WERI-Rb-1 (cell line): ENCODE measurements at regions not wholly inside any gene's neighbourhood (a gene's known extent, or its start where the extent isn't known, plus 50 kb on each side); places are given as distances from the start of the nearest gene placed in this dataset.

Experiments
- DNase-seq: peaks from one replicate; pipeline ENCODE4 v3.0.0-alpha.2; 2020
- H3K27ac ChIP-seq: fragments of 250-450 bp; sonication (Bioruptor Pico); 2 replicates; pipeline ENCODE4 v1.5.1; 2020; ENCODE audit warnings: mild to moderate bottlenecking, moderate library complexity
- H3K27me3 ChIP-seq: fragments of 250-450 bp; sonication (Bioruptor Pico); 2 replicates; pipeline ENCODE4 v1.5.1; 2021; ENCODE audit warnings: mild to moderate bottlenecking, low read depth, moderate library complexity; ENCODE audit not compliant: insufficient read depth, severe bottlenecking
- H3K36me3 ChIP-seq: fragments of 250-450 bp; sonication (Bioruptor Pico); 2 replicates; pipeline ENCODE4 v1.5.1; 2020; ENCODE audit warnings: mild to moderate bottlenecking, moderate library complexity
- H3K4me3 ChIP-seq: 2 replicates; pipeline ENCODE4 v1.5.1; 2011; ENCODE audit warnings: low read depth, mild to moderate bottlenecking, control low read depth, low read length
- H3K9me3 ChIP-seq: fragments of 250-450 bp; sonication (Bioruptor Pico); 2 replicates; pipeline ENCODE4 v1.5.1; 2021; ENCODE audit warnings: mild to moderate bottlenecking, moderate library complexity; ENCODE audit not compliant: severe bottlenecking
- TF ChIP-seq, protein P1 (sequence below): IDR thresholded peaks from 2 replicates; pipeline ENCODE4 v1.5.1; 2011; ENCODE audit warnings: low read depth, mild to moderate bottlenecking, control low read depth, inconsistent platforms, low read length

DNA sequence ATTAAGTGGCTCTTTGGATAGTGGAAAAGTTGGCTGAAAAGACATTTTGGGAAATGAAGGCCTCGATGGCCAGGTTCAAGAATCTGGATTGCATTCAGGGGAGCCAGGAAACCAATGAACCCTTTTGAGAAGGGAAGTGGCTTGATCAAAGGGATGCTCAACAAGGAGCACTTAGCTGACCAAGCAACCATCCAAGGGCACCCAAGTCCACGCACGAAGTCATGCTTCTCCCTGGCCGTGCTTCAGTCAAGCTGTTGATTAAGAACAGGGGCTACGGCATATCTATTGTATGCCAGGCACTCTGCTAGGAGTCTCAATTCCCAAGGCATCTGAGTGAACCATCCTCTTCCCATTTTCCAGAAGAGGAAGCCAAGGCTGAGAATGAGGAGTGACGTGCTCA lies 185.8 kb upstream of the GLI2 start:
- H3K4me3 ChIP-seq, result no peak overlapping the region
- TF ChIP-seq, protein P1, sequence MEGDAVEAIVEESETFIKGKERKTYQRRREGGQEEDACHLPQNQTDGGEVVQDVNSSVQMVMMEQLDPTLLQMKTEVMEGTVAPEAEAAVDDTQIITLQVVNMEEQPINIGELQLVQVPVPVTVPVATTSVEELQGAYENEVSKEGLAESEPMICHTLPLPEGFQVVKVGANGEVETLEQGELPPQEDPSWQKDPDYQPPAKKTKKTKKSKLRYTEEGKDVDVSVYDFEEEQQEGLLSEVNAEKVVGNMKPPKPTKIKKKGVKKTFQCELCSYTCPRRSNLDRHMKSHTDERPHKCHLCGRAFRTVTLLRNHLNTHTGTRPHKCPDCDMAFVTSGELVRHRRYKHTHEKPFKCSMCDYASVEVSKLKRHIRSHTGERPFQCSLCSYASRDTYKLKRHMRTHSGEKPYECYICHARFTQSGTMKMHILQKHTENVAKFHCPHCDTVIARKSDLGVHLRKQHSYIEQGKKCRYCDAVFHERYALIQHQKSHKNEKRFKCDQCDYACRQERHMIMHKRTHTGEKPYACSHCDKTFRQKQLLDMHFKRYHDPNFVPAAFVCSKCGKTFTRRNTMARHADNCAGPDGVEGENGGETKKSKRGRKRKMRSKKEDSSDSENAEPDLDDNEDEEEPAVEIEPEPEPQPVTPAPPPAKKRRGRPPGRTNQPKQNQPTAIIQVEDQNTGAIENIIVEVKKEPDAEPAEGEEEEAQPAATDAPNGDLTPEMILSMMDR, result no peak
- DNase-seq, result no peak
- H3K27me3 ChIP-seq, result no peaks in the 10 kb centered on the region
- H3K36me3 ChIP-seq, result no peaks in the 10 kb centered on the region
- no peaks in the 10 kb centered on the region for H3K9me3 ChIP-seq
- H3K27ac ChIP-seq, result peak overlapping the region; percentile 25; the same call in 1 of the 2 replicates

DNA sequence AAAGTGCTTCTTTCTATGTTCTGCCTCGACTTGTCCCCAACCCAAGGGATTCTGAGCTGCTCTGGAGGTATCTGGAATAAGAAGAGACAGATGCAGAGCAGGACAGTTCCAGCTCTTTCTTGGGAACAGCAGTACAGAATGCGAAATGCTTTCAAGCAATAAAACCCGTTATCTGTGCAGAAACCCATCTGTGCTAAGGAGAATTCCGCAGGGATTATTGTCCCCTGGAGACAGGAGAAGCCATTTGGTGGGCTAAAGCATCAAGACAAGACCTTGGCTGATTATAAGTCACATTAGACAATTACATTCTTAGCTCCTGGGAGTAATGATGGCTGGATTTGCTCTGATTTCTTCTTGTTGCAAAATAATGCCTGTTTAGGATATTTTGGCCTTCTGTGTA lies 185.4 kb upstream of the GLI2 start:
- peak; percentile 68 for DNase-seq
- Histone ChIP-seq H3K27me3 (no peaks in the 10 kb centered on the region), H3K9me3 (no peaks in the 10 kb centered on the region), H3K36me3 (no peaks in the 10 kb centered on the region), H3K27ac (peak overlapping the region; percentile 70), H3K4me3 (no peak overlapping the region)
- TF ChIP-seq, protein P1, result no peak

DNA sequence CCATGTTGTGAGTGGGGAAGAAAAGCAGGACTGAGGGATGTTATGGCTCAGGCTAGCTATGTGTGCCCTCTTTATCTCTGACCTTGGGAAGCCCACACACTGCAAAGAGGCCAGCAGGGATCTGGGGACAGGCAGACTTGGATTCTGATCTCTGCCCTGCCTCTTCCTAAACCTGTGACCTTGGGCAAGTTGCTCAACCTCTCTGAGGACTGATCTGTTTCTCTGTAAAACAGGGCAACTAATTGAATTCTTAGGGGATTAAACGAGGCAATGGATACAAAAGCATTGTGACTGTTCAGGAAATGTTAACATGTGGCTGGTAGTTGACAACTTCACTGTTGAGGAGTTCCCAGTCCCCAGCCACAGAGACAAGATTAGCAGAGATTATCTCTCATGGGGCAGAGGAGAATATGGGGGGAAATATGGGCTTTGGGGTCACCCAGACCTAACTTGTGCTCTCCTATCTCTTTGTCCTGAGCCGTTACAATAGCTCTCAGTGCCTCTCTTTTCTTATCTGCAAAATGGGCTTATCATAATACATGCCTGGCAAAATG lies 184.7 kb upstream of the GLI2 start:
- peak; percentile 45 for DNase-seq
- no peak overlapping the region for H3K4me3 ChIP-seq
- H3K27ac ChIP-seq, result peak overlapping the region; percentile 70
- H3K27me3 ChIP-seq, result no peaks in the 10 kb centered on the region
- TF ChIP-seq, protein P1, result no peak
- no peaks in the 10 kb centered on the region for H3K36me3 ChIP-seq
- no peaks in the 10 kb centered on the region for H3K9me3 ChIP-seq

DNA sequence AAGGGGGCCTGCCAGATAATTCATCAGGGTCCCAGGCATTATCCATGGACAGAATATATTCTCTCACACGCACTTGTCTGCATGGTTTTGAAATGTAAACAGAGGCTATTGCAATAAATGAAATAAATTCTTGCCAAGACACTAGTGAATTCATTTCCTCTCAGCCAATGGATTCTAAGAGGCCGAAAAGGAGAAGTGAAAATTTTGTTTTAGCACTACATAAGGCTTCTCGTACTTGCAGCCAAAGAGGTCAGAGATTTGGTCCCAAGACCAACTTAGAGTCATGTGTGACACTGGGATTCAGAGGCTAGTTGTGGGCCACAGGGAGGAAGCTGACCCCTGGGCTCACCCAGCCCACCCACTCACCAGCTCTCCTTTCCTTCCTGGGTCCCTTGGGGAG lies 184.1 kb upstream of the GLI2 start:
- no peaks in the 10 kb centered on the region for H3K27me3 ChIP-seq
- no peaks in the 10 kb centered on the region for H3K36me3 ChIP-seq
- no peak for DNase-seq
- no peak overlapping the region for H3K4me3 ChIP-seq
- TF ChIP-seq, protein P1, result no peak
- H3K27ac ChIP-seq, result peak overlapping the region; percentile 70
- H3K9me3 ChIP-seq, result no peaks in the 10 kb centered on the region

DNA sequence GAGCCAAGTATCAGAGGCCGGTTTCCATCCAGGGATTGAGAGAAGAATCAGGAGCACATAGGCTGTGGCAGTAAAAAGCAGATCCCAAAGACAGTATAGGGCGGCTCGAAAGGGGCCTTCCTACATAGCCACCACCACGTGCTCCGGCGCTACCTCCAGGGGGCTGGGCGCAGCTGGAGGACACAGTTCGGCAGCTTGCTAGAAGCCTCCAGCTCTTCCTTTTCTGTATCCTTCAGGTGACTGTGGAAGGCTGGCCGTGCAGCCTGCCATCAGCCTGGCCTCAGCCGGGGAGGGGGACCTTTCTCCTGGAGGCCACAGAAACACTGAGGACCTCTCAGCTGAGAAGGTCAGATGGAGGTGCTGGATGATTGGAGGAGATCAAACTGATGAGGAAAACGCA lies 183.6 kb upstream of the GLI2 start:
- H3K27me3 ChIP-seq, result no peaks in the 10 kb centered on the region
- no peak overlapping the region for H3K4me3 ChIP-seq
- H3K36me3 ChIP-seq, result no peaks in the 10 kb centered on the region
- no peaks in the 10 kb centered on the region for H3K9me3 ChIP-seq
- H3K27ac ChIP-seq, result 0 out of 2 replicates have a peak overlapping the region, but pooled peaks have one; percentile 70
- DNase-seq, result no peak
- TF ChIP-seq, protein P1, result no peak
